Panc1 (cell line): ENCODE measurements at regions not wholly inside any gene's neighbourhood (a gene's known extent, or its start where the extent isn't known, plus 50 kb on each side); places are given as distances from the start of the nearest gene placed in this dataset.

Source experiments
- POLR2AphosphoS5 ChIP-seq: IDR thresholded peaks from 2 replicates; pipeline ENCODE4 v1.6.1; 2012; ENCODE audit warnings: mild to moderate bottlenecking, low read depth, low read length, moderate library complexity
- SIN3A ChIP-seq: IDR thresholded peaks from 2 replicates; pipeline ENCODE4 v1.6.1; 2012; ENCODE audit warnings: low read depth, mild to moderate bottlenecking, low read length, moderate library complexity, borderline replicate concordance; ENCODE audit not compliant: insufficient read depth
- TCF7L2 ChIP-seq: IDR thresholded peaks from 2 replicates; pipeline ENCODE4 v1.6.1; 2011; ENCODE audit warnings: mild to moderate bottlenecking, low read depth, low read length, inconsistent platforms
- TF ChIP-seq, protein P1 (sequence below): fragments of 450-650 bp; IDR thresholded peaks from 2 replicates; pipeline ENCODE4 v1.5.1; 2017; ENCODE audit warnings: mild to moderate bottlenecking
- TF ChIP-seq, protein P2 (sequence below), 2 experiments: IDR thresholded peaks; 2 replicates each; pipeline ENCODE4 v1.6.1; 2011 to 2012; ENCODE audit warnings: low read depth in 2 of 2, control low read depth in 1 of 2, low read length in 1 of 2, mild to moderate bottlenecking in 1 of 2, moderate library complexity in 1 of 2; ENCODE audit not compliant: insufficient read depth in 1 of 2

DNA sequence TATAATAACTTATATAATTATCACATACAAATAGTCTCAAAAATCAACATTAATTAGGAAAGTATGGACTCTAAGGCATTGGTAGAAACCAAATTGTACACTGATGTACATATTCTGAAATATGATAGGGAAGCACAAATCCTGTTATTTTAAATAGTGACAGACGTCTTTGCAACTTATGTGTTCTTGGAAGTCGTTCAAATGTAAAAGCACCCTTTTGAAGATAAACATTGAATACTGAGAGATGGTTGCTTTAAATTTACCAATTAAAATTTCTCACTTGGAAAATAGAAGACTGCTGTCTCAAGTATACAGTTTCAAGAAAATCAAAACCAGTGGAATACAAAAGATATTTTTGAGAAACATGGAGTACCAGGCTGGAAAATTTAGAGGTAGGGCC, 457.4 kb upstream of the NUDT12 start:
- TF ChIP-seq, protein P1, sequence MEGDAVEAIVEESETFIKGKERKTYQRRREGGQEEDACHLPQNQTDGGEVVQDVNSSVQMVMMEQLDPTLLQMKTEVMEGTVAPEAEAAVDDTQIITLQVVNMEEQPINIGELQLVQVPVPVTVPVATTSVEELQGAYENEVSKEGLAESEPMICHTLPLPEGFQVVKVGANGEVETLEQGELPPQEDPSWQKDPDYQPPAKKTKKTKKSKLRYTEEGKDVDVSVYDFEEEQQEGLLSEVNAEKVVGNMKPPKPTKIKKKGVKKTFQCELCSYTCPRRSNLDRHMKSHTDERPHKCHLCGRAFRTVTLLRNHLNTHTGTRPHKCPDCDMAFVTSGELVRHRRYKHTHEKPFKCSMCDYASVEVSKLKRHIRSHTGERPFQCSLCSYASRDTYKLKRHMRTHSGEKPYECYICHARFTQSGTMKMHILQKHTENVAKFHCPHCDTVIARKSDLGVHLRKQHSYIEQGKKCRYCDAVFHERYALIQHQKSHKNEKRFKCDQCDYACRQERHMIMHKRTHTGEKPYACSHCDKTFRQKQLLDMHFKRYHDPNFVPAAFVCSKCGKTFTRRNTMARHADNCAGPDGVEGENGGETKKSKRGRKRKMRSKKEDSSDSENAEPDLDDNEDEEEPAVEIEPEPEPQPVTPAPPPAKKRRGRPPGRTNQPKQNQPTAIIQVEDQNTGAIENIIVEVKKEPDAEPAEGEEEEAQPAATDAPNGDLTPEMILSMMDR, result no peak
- TF ChIP-seq POLR2AphosphoS5, result no peak
- TF ChIP-seq, protein P2, sequence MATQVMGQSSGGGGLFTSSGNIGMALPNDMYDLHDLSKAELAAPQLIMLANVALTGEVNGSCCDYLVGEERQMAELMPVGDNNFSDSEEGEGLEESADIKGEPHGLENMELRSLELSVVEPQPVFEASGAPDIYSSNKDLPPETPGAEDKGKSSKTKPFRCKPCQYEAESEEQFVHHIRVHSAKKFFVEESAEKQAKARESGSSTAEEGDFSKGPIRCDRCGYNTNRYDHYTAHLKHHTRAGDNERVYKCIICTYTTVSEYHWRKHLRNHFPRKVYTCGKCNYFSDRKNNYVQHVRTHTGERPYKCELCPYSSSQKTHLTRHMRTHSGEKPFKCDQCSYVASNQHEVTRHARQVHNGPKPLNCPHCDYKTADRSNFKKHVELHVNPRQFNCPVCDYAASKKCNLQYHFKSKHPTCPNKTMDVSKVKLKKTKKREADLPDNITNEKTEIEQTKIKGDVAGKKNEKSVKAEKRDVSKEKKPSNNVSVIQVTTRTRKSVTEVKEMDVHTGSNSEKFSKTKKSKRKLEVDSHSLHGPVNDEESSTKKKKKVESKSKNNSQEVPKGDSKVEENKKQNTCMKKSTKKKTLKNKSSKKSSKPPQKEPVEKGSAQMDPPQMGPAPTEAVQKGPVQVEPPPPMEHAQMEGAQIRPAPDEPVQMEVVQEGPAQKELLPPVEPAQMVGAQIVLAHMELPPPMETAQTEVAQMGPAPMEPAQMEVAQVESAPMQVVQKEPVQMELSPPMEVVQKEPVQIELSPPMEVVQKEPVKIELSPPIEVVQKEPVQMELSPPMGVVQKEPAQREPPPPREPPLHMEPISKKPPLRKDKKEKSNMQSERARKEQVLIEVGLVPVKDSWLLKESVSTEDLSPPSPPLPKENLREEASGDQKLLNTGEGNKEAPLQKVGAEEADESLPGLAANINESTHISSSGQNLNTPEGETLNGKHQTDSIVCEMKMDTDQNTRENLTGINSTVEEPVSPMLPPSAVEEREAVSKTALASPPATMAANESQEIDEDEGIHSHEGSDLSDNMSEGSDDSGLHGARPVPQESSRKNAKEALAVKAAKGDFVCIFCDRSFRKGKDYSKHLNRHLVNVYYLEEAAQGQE (IDR thresholded peaks at IDR 0.05; ENCODE audit: insufficient read depth in 1 of 2, low read depth in 2 of 2, low read length in 1 of 2), result no peak
- no peak for TF ChIP-seq TCF7L2
- no peak for TF ChIP-seq SIN3A
